ENCODE measurements at regions not wholly inside any gene's neighbourhood (a gene's known extent, or its start where the extent isn't known, plus 50 kb on each side); places are given as distances from the start of the nearest gene placed in this dataset.

GRCh38 chr7:1359681-1360485 lies 99.4 kb downstream of the MICALL2 start:
- TF ChIP-seq, protein P1, sequence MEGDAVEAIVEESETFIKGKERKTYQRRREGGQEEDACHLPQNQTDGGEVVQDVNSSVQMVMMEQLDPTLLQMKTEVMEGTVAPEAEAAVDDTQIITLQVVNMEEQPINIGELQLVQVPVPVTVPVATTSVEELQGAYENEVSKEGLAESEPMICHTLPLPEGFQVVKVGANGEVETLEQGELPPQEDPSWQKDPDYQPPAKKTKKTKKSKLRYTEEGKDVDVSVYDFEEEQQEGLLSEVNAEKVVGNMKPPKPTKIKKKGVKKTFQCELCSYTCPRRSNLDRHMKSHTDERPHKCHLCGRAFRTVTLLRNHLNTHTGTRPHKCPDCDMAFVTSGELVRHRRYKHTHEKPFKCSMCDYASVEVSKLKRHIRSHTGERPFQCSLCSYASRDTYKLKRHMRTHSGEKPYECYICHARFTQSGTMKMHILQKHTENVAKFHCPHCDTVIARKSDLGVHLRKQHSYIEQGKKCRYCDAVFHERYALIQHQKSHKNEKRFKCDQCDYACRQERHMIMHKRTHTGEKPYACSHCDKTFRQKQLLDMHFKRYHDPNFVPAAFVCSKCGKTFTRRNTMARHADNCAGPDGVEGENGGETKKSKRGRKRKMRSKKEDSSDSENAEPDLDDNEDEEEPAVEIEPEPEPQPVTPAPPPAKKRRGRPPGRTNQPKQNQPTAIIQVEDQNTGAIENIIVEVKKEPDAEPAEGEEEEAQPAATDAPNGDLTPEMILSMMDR (IDR thresholded peaks at IDR 0.05; ENCODE audit: borderline replicate concordance, extremely low read depth, low read length, poor library complexity, severe bottlenecking), result no peak
- no peak for TF ChIP-seq EZH2 (IDR thresholded peaks at IDR 0.05; ENCODE audit: borderline replicate concordance, low read depth, low read length, severe bottlenecking)

Measured in DND-41 (cell line).